ENCODE measurements at regions not wholly inside any gene's neighbourhood (a gene's known extent, or its start where the extent isn't known, plus 50 kb on each side); places are given as distances from the start of the nearest gene placed in this dataset.

DNA sequence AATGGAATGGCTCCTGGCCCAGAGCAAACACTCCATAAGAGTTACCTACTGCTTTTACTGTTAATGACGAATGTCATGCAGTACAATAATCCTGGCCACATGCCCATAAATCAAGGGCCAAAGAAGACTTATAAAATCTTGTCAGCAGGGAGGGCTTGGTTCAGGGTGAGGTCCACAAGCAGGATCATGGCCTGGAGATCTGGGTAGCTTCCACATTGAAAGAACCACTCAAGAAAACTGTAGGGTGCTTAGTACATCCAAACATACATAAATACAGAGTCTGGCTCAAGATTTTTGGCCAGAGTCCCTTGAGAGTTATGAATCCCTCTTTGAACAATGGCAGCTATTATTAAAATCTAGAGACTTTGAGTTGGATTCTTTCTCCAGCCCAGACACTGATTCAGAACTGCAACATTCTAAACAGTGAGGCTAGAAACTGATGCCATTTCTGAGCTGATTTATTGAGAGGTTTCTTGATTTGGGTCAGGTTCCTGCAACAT lies 188.7 kb downstream of the CDC5L start:
- DNase-seq (ENCODE audit: low read depth), result peak; percentile 18
- no peak for TF ChIP-seq CTCF (IDR thresholded peaks at IDR 0.05; ENCODE audit: control insufficient read depth, extremely low read depth, insufficient read depth)

DNA sequence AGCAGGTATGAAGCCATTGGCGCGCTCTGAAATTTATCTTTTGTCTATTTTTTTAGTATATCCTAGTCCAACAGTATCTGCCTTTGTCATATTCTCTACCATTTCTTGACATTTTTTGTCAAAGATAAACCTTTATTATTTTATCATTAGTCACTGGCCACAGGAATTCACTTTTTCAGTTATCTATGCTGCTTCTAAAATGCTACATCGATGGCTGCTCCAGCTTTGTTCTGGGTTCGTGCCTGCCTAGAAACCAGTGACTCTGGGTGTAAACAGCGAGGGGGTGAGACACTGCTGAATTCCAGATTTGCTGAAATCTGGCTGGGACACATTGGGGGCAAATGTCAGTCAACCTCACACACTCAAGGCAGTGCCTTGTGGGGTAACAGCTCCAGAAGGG lies 193.4 kb downstream of the CDC5L start:
- no peak overlapping the region for H3K4me3 ChIP-seq (ENCODE audit: low read depth, low read length)
- no peak for DNase-seq (ENCODE audit: low read depth)
- no peak for TF ChIP-seq CTCF (IDR thresholded peaks at IDR 0.05; ENCODE audit: control insufficient read depth, extremely low read depth, insufficient read depth)

More for the DNA sequence above, 188.7 kb downstream of the CDC5L start:
- no peak overlapping the region for H3K4me3 ChIP-seq (ENCODE audit: low read depth, low read length)

DNA sequence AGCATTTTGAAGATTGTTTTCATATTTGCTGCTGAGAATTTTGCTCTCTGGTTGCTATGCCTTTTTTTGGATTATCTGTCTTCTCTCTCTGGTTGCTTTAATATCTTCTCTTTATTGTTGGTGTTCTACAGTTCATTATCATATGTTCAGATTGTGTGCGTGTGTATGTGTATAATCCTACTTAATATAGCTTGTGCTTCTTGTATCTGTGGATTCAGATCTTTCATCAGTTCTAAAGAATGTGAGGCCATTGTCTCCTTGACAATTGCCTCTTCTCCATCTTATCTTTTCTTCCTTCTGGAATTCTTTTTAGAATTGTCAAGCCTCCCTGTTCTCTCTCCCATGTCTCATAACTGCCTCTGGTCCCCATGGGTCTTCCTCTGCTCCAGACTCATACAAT lies 195.4 kb downstream of the CDC5L start:
- no peak for TF ChIP-seq CTCF (IDR thresholded peaks at IDR 0.05; ENCODE audit: control insufficient read depth, extremely low read depth, insufficient read depth)
- H3K4me3 ChIP-seq (ENCODE audit: low read depth, low read length), result no peak overlapping the region
- DNase-seq (ENCODE audit: low read depth), result no peak

DNA sequence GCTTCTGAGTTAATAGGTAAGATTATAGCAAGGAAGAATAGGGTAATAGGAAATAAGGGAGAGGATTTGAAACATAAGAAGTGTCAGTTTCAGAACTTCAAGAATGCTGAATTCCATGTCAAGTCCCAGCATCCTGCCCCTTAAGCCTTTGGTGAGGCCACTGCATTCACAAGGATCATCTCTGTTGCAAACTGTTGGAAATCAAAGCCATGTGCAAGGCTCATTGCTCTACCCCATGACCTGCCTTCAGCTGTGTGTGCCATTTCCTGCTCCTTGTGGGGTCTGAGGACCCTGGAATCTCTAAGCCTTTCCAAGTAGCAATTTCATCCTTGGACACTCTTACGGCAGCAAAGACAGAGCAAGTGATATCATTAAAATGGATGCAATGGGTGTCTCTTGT lies 203.0 kb downstream of the CDC5L start:
- no peak for DNase-seq (ENCODE audit: low read depth)
- no peak for TF ChIP-seq CTCF (IDR thresholded peaks at IDR 0.05; ENCODE audit: control insufficient read depth, extremely low read depth, insufficient read depth)
- no peak overlapping the region for H3K4me3 ChIP-seq (ENCODE audit: low read depth, low read length)

DNA sequence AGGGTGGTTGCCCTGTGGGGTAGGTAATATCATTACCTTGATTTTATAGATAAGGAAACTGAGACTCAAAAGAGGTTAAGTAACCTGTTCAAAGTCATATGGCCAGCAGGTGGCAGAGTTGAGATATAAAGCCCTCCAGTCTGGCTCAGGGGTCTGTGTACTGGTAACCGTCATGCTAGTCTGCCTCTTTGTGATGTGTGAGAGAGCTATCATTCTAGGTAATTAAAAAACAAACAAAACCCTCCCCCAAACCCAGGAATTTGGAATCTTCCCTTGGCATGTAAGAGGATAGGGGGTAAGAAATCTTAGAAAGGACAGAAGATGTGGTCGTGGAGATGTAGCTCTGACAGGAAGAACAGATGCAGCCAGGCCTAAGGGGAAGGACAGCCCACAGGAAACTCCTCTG lies 206.0 kb downstream of the CDC5L start:
- H3K4me3 ChIP-seq (ENCODE audit: low read depth, low read length), result no peak overlapping the region
- TF ChIP-seq CTCF (IDR thresholded peaks at IDR 0.05; ENCODE audit: control insufficient read depth, extremely low read depth, insufficient read depth), result peak; percentile 43
- DNase-seq (ENCODE audit: low read depth), result no peak

DNA sequence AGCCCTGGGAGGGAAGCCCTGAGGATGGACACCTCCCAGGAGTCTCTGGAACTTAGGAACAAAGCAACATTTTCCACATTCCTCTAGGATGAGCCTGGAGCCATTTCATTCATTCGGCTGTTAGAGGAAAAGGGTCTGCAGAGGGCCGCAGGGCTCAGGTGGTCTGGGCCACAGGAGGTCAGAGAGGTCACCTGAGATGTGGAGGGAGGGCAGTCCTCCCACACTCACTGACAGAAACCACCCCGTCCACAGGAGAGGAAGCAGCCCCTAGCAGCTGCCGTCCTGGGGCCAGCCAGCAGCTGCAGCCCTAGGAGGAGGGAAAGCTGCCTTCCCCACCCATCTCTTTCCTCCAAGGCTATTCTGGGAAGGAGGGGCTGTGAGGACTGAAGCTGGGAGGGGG lies 207.0 kb downstream of the CDC5L start:
- no peak for DNase-seq (ENCODE audit: low read depth)
- H3K4me3 ChIP-seq (ENCODE audit: low read depth, low read length), result no peak overlapping the region
- no peak for TF ChIP-seq CTCF (IDR thresholded peaks at IDR 0.05; ENCODE audit: control insufficient read depth, extremely low read depth, insufficient read depth)

DNA sequence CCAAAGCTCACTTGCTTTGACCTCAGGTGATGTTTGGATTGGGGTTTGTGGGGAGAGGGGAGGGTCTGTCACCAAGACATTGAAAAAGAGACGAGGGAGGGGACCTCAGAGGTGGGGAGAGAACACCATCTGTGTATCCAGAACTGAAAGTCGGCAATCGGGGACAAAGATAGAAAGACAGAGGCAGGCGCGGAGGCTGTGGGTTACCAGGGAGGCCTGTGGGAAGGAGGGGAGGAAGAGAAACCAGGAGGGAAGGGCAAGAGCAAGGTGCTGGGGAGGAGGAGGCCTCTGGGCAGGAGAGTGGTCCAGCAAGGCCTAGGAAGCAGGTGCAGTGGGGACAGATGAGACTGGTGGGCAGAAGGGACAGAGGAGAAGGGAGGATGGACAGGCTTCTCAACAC lies 211.2 kb downstream of the CDC5L start:
- no peak for TF ChIP-seq CTCF (IDR thresholded peaks at IDR 0.05; ENCODE audit: control insufficient read depth, extremely low read depth, insufficient read depth)
- no peak for DNase-seq (ENCODE audit: low read depth)
- no peak overlapping the region for H3K4me3 ChIP-seq (ENCODE audit: low read depth, low read length)

Measured in LNCaP clone FGC (cell line).